ENCODE measurements at regions not wholly inside any gene's neighbourhood (a gene's known extent, or its start where the extent isn't known, plus 50 kb on each side); places are given as distances from the start of the nearest gene placed in this dataset.
"Not testable (repeated sequence)": the region's sequence is repeated elsewhere in the genome, so short reads cannot be mapped to it uniquely, and the experiment has no call there.

- Mint-ChIP-seq H3K36me3 (no peaks in the 10 kb centered on the region), H3K9me3 (no peaks in the 10 kb centered on the region), H3K4me1 (peaks cover 6 to 10% (median 8%) of the 10 kb centered on the region in 3 donors), H3K27me3 (no peaks in the 10 kb centered on the region), H3K27ac (peak overlapping the region in 2 of 3 donors; percentile 16 to 90), H3K4me3 (peak overlapping the region; percentile 57 to 94 (median 85))
Measured at GRCh38 chr22:41023299-41023623, 69.1 kb upstream of the EP300 start.

- no peaks in the 10 kb centered on the region for H3K9me3 Mint-ChIP-seq
- no peaks in the 10 kb centered on the region for H3K27me3 Mint-ChIP-seq
- H3K4me3 Mint-ChIP-seq = no peak overlapping the region
- H3K4me1 Mint-ChIP-seq = peaks cover 0 to 1% (median 0%) of the 10 kb centered on the region in 3 donors
- no peaks in the 10 kb centered on the region for H3K36me3 Mint-ChIP-seq
- H3K27ac Mint-ChIP-seq = no peak overlapping the region
Measured at GRCh38 chr22:41028841-41029240, 63.6 kb upstream of the EP300 start.

- Mint-ChIP-seq H3K36me3 (no peaks in the 10 kb centered on the region), H3K9me3 (no peaks in the 10 kb centered on the region), H3K27ac (no peak overlapping the region), H3K27me3 (peaks cover 4% of the 10 kb centered on the region), H3K4me3 (no peak overlapping the region), H3K4me1 (peaks cover 0 to 1% (median 0%) of the 10 kb centered on the region in 3 donors)
Measured at GRCh38 chr22:41030891-41031290, 61.5 kb upstream of the EP300 start.

- Mint-ChIP-seq H3K36me3 (no peaks in the 10 kb centered on the region), H3K4me3 (no peak overlapping the region), H3K27ac (no peak overlapping the region), H3K4me1 (peaks cover 0 to 8% (median 1%) of the 10 kb centered on the region in 3 donors), H3K9me3 (no peaks in the 10 kb centered on the region), H3K27me3 (peaks cover 5% of the 10 kb centered on the region)
Measured at GRCh38 chr22:41034706-41035105, 57.7 kb upstream of the EP300 start.

- Mint-ChIP-seq H3K9me3 (no peaks in the 10 kb centered on the region), H3K27ac (no peak overlapping the region), H3K36me3 (no peaks in the 10 kb centered on the region), H3K27me3 (peaks cover 5% of the 10 kb centered on the region), H3K4me3 (no peak overlapping the region), H3K4me1 (peaks cover 0 to 8% (median 1%) of the 10 kb centered on the region in 3 donors)
Measured at GRCh38 chr22:41036924-41037323, 55.5 kb upstream of the EP300 start.

- no peak overlapping the region for H3K4me3 Mint-ChIP-seq
- H3K27me3 Mint-ChIP-seq = peaks cover 5% of the 10 kb centered on the region
- no peak overlapping the region for H3K27ac Mint-ChIP-seq
- peaks cover 0 to 8% (median 1%) of the 10 kb centered on the region in 3 donors for H3K4me1 Mint-ChIP-seq
- H3K9me3 Mint-ChIP-seq = no peaks in the 10 kb centered on the region
- H3K36me3 Mint-ChIP-seq = no peaks in the 10 kb centered on the region
Measured at GRCh38 chr22:41038732-41039131, 53.7 kb upstream of the EP300 start.

- H3K9me3 Mint-ChIP-seq, H3K27me3 Mint-ChIP-seq, H3K4me1 Mint-ChIP-seq, H3K27ac Mint-ChIP-seq, H3K4me3 Mint-ChIP-seq, H3K36me3 Mint-ChIP-seq: not testable (repeated sequence)
Measured at GRCh38 chr22:41039641-41040040, 52.8 kb upstream of the EP300 start.

GRCh38 chr22:41040483-41040882, 51.9 kb upstream of the EP300 start:
- H3K9me3 Mint-ChIP-seq = no peaks in the 10 kb centered on the region
- no peak overlapping the region for H3K27ac Mint-ChIP-seq
- peaks cover 1 to 8% (median 2%) of the 10 kb centered on the region in 3 donors for H3K4me1 Mint-ChIP-seq
- no peak overlapping the region for H3K4me3 Mint-ChIP-seq
- H3K36me3 Mint-ChIP-seq = no peaks in the 10 kb centered on the region
- peaks cover 1% of the 10 kb centered on the region for H3K27me3 Mint-ChIP-seq

GRCh38 chr22:41041532-41041931, 50.9 kb upstream of the EP300 start:
- Mint-ChIP-seq H3K36me3 (no peaks in the 10 kb centered on the region), H3K9me3 (no peaks in the 10 kb centered on the region), H3K4me3 (no peak overlapping the region), H3K27me3 (peaks cover 1% of the 10 kb centered on the region), H3K27ac (no peak overlapping the region), H3K4me1 (peaks cover 1 to 8% (median 2%) of the 10 kb centered on the region in 3 donors)
